GM21367 (cell line): ENCODE measurements at regions not wholly inside any gene's neighbourhood (a gene's known extent, or its start where the extent isn't known, plus 50 kb on each side); places are given as distances from the start of the nearest gene placed in this dataset.
"Not testable (repeated sequence)": the region's sequence is repeated elsewhere in the genome, so short reads cannot be mapped to it uniquely, and the experiment has no call there.

Experiments used
- ATAC-seq: cut with Tn5 transposase; IDR thresholded peaks from one replicate; pipeline ENCODE4 v1.9.1; 2021; ENCODE audit not compliant: unreplicated experiment

- ATAC-seq, result no peak
Observed at GRCh38 chr1:242826701-242827336, 302.3 kb upstream of the PLD5 start.

GRCh38 chr1:242824435-242824834 lies 299.9 kb upstream of the PLD5 start:
- no peak for ATAC-seq

GRCh38 chr1:242813490-242814091 lies 289.1 kb upstream of the PLD5 start:
- peak; percentile 94 for ATAC-seq

- no peak for ATAC-seq
Observed at GRCh38 chr1:242811092-242811840, 286.8 kb upstream of the PLD5 start.

DNA sequence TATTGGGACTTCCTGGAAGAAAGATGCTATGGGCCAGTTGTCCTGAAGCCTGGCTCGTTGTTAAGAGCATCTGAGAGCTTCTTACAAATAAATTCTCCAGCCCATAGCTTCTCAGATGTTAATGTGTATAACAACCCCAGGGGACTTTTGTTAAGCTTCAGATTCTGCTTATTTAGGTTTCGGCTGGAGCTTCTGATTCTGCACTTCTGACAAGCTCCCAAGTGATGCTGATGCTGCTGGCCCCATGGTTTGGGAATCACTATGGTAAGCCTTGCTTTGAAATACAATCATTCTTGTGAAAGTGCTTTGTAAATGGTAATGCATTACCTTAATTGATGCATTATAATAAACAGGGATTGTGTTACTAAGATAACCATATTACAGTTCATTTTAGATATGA lies 281.8 kb upstream of the PLD5 start:
- no peak for ATAC-seq

- not testable (repeated sequence) for ATAC-seq
Observed at GRCh38 chr1:242805360-242805759, 280.9 kb upstream of the PLD5 start.

GRCh38 chr1:242802973-242803372 lies 278.5 kb upstream of the PLD5 start:
- no peak for ATAC-seq

DNA sequence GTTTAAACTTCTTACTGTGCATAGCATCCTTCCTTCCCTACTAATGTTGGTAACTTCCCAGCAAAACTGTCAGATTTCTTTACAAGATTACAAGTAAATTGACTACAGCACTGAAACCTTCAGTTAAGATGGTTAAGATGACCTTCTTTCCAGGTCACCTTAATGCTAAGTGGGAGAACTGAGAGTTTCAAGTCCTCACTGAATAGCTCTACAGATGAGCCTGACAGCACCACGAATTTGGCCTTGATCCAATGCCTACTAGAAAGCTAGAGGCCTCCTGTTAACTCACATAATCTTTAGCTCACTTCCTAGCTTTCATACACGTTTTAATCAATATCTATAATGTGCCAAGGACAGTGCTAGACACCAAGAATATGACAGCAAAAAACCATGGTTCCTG lies 276.0 kb upstream of the PLD5 start:
- no peak for ATAC-seq

- no peak for ATAC-seq
Observed at GRCh38 chr1:242797856-242798255, 273.4 kb upstream of the PLD5 start.

- peak; percentile 82 for ATAC-seq
Observed at GRCh38 chr1:242788771-242789170, 264.3 kb upstream of the PLD5 start.

GRCh38 chr1:242787968-242788367 lies 263.5 kb upstream of the PLD5 start:
- ATAC-seq, result no peak

GRCh38 chr1:242784807-242785206 lies 260.3 kb upstream of the PLD5 start:
- no peak for ATAC-seq

- peak; percentile 74 for ATAC-seq
Observed at GRCh38 chr1:242784084-242784483, 259.6 kb upstream of the PLD5 start.

- no peak for ATAC-seq
Observed at GRCh38 chr1:242774256-242774655, 249.8 kb upstream of the PLD5 start.

DNA sequence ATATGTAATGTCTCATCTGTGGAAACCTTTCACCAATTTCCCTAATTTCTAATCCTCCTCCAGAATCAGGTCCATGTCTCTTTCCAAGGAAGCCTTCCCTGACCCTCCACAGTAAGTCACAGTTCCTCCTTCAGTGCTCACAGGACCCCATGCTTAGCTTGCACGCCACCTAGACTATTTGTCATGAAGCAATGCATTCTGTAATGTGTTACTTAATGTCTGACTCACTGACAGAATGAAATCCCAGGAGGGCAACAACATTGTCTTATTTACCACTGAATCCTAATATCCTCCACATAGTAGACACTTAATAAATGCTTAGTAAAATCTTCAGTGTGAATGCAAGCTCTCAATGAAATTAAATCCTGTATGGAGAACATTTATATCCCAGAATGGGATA lies 245.9 kb upstream of the PLD5 start:
- ATAC-seq, result no peak

DNA sequence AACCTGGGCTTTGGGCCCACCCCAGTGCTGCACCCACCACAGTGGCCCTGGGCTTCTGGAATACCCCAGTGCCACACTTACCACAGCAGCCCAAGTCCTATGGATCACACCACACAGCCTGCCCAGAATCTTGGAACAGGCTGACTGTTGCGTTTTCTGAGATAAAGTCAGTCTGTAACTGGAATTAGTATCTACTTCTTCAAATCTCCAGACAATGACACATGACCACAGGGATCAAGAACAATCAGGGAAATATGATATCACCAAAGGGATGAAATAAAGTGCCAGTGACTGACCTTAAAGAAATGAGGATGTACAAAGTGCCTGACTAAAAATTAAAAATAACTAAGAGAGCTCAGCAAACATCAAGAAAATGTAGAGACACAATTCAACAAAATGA lies 239.7 kb upstream of the PLD5 start:
- ATAC-seq, result no peak

GRCh38 chr1:242761556-242761955 lies 237.1 kb upstream of the PLD5 start:
- ATAC-seq, result no peak

DNA sequence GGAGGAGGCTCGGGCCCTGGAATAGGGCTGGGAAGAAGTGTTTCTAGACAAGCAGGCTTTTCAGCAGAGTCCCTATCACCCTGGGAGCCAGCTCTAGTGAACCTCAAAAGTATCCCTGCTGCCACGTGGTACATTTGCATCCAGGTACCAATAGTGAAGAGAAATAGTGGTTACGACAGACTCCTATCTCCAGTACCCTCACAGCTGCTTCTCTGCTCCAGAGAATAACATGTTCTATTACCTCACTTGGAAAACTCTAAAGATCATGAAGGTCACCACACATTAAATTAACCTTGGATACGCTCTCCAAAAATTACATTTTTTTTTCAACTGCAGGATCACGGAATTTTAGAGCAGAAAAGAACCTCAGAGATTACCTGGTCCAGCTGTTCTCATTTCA lies 230.4 kb upstream of the PLD5 start:
- ATAC-seq, result no peak

DNA sequence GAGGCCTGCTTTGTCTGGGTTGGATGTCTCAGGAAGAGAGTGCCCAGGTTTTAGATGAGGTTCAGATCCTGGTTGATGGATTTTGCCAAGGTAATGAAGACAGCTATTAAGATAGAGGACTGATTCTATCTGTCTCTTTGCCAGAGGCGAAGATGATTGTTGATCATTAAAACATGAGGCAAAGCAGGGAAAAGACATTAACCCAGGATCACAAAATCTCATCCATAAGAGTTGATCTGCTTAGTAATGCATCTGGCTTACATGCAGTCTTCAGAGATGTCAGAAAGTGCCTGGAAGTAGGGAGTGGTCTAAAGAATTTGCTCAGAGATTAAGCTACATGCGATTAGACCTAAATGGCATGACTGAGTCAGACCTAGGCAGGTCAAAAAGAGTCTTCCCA lies 229.6 kb upstream of the PLD5 start:
- ATAC-seq, result no peak

DNA sequence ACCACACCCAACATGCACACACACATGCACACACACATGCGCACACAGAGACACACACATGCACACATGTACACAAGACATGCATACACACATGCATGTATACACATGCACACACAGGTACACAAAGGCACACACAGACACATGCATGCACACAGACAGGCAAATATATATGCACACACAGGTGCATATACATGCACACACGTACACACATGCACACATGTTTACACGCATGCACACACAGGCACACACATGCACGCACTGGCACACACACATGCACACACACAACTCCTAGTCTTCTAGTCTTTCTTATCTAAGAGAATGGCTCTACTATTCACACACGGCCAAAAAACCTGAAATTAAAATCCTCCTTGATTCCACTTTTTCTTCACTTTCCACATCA lies 222.7 kb upstream of the PLD5 start:
- no peak for ATAC-seq

DNA sequence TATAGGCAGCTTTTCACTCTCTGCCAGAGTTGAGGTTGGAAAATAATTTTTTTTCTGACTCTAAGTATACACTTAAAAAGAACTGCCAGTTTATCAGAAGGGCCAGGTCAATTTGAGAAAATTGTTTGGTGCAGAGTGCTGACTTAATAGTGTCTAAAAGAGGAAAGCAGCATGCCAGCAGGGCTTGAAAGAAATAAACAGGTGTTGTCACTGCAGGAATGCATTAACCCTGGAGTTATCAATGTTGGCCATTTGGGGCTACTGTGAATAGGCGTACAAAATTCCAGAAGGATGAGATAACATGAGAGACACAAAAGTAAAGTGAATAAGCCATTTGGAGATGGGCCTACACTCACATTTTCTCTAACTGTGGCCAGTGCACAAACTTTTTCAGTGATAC lies 220.6 kb upstream of the PLD5 start:
- no peak for ATAC-seq

- ATAC-seq, result no peak
Observed at GRCh38 chr1:242743983-242744780, 219.7 kb upstream of the PLD5 start.
